GM12878 (cell line): ENCODE measurements at regions not wholly inside any gene's neighbourhood (a gene's known extent, or its start where the extent isn't known, plus 50 kb on each side); places are given as distances from the start of the nearest gene placed in this dataset.

Experiments used
- ATAC-seq: fragments of 200-7000 bp; cut with Tn5 transposase; 3 replicates; pipeline ENCODE4 v1.9.1; 2020; ENCODE audit warnings: mild to moderate bottlenecking, moderate library complexity
- BruUV-seq: library from RNA; stranded (reverse); fragments of 400-500 nt; replicated peaks from 2 replicates; lab custom pipeline; 2021; lab: Mats Ljungman, UMichigan
- CTCF ChIA-PET: fragments of 300-600 bp; sonication (Branson Sonifier 250); formaldehyde crosslinking; extraction: SDS; loops from one replicate; lab custom pipeline; 2021; ENCODE audit warnings: inconsistent platforms; lab: Yijun Ruan, JAX
- POLR2A ChIA-PET: fragments of 350-600 bp; formaldehyde crosslinking; extraction: SDS; loops from one replicate; lab custom pipeline; 2021; ENCODE audit warnings: inconsistent platforms; lab: Charles Lee
- RAD21 ChIA-PET: fragments of 300-600 bp; sonication (Branson Sonifier 250); formaldehyde crosslinking; loops from one replicate; lab custom pipeline; 2023; ENCODE audit warnings: antibody characterized with exemption; ENCODE audit not compliant: unreplicated experiment; lab: Charles Lee
- SMC1A ChIA-PET: fragments of 300-600 bp; sonication (Branson Sonifier 250); formaldehyde crosslinking; loops from one replicate; lab custom pipeline; 2023; ENCODE audit not compliant: unreplicated experiment, uncharacterized antibody; lab: Charles Lee
- DNase-seq: peaks from one replicate; pipeline ENCODE4 v3.0.0-alpha.2; 2011; ENCODE audit warnings: low read depth, low spot score
- FAIRE-seq: peaks from 3 replicates; lab custom pipeline; 2011; peaks lifted over from hg19 to GRCh38; lab: Jason Lieb, UNC
- H2AFZ ChIP-seq: 2 replicates; pipeline ENCODE4 v1.6.0; 2011; ENCODE audit warnings: low read depth, low read length, control low read depth; ENCODE audit not compliant: control insufficient read depth
- H3K27ac ChIP-seq: 2 replicates; pipeline ENCODE4 v1.5.1; 2011; ENCODE audit warnings: control low read depth; ENCODE audit not compliant: control insufficient read depth, insufficient read depth
- H3K27me3 ChIP-seq, 2 experiments: replicated peaks in 1 of 2; 2 replicates each; pipeline versions ENCODE4 v1.6.0 to v1.6.1; 2011; ENCODE audit warnings: low read length in 1 of 2; ENCODE audit not compliant: control insufficient read depth in 2 of 2, insufficient read depth in 2 of 2
- H3K36me3 ChIP-seq, 2 experiments: 2 replicates each; pipeline ENCODE4 v1.5.1; 2011; ENCODE audit warnings: low read length in 1 of 2; ENCODE audit not compliant: control insufficient read depth in 2 of 2, insufficient read depth in 2 of 2
- H3K4me1 ChIP-seq: 2 replicates; pipeline ENCODE4 v1.6.1; 2011; ENCODE audit warnings: mild to moderate bottlenecking, low read length, moderate library complexity, mixed read lengths; ENCODE audit not compliant: control insufficient read depth, insufficient read depth
- H3K4me2 ChIP-seq: 2 replicates; pipeline ENCODE4 v1.6.0; 2011; ENCODE audit warnings: control low read depth; ENCODE audit not compliant: control insufficient read depth, insufficient read depth
- H3K4me3 ChIP-seq: fragments of 200-600 bp; sonication (generic); 2 replicates; pipeline ENCODE4 v1.5.1; 2016
- H3K79me2 ChIP-seq: 2 replicates; pipeline ENCODE4 v1.6.0; 2011; ENCODE audit warnings: low read length; ENCODE audit not compliant: control insufficient read depth, insufficient read depth
- H3K9ac ChIP-seq: 2 replicates; pipeline ENCODE4 v1.8.0; 2011; ENCODE audit warnings: low read length, control low read depth, mixed read lengths; ENCODE audit not compliant: control insufficient read depth, insufficient read depth
- H3K9me3 ChIP-seq: replicated peaks from 3 replicates; pipeline ENCODE4 v1.5.1; 2011; ENCODE audit warnings: mild to moderate bottlenecking, low read length; ENCODE audit not compliant: control insufficient read depth, insufficient read depth
- H4K20me1 ChIP-seq: 2 replicates; pipeline ENCODE4 v1.6.0; 2011; ENCODE audit not compliant: control insufficient read depth, insufficient read depth
- BHLHE40 ChIP-seq, 2 experiments: fragments of 450-650 bp in 1 of 2; IDR thresholded peaks; 2 replicates each; pipeline ENCODE4 v1.6.1; 2011 to 2017; ENCODE audit warnings: low read depth in 2 of 2, borderline replicate concordance in 1 of 2, improper control_type of control experiment in 1 of 2, low read length in 1 of 2, mild to moderate bottlenecking in 1 of 2
- CBFB ChIP-seq: IDR thresholded peaks from 2 replicates; pipeline ENCODE4 v1.6.1; 2016; ENCODE audit warnings: antibody characterized with exemption, low read depth
- CEBPZ ChIP-seq: fragments of 150-350 bp; IDR thresholded peaks from 2 replicates; pipeline ENCODE4 v1.6.1; 2016; ENCODE audit warnings: low read depth, low read length
- EP300 ChIP-seq, 2 experiments: fragments of 150-350 bp in 1 of 2; IDR thresholded peaks; 2 replicates each; pipeline ENCODE4 v1.6.1; 2011 to 2012; ENCODE audit warnings: low read depth in 2 of 2, low read length in 2 of 2, borderline replicate concordance in 1 of 2, improper control_type of control experiment in 1 of 2, inconsistent platforms in 1 of 2; ENCODE audit not compliant: control insufficient read depth in 1 of 2
- FOS ChIP-seq: IDR thresholded peaks from 3 replicates; pipeline ENCODE4 v1.6.1; 2011; ENCODE audit warnings: borderline replicate concordance; ENCODE audit not compliant: insufficient read length; ENCODE audit errors: extremely low read depth
- PKNOX1 ChIP-seq: fragments of 450-650 bp; IDR thresholded peaks from 2 replicates; pipeline ENCODE4 v1.6.1; 2016; ENCODE audit warnings: mild to moderate bottlenecking
- POU2F2 ChIP-seq: IDR thresholded peaks from 3 replicates; pipeline ENCODE4 v1.6.1; 2011; ENCODE audit warnings: low read depth, mild to moderate bottlenecking, low read length, borderline replicate concordance
- RBBP5 ChIP-seq: fragments of 200-600 bp; sonication (generic); conservative IDR thresholded peaks from 2 replicates; pipeline ENCODE4 v1.6.1; 2016
- SMARCA5 ChIP-seq: fragments of 450-650 bp; IDR thresholded peaks from 2 replicates; pipeline ENCODE4 v1.6.1; 2017; ENCODE audit warnings: mild to moderate bottlenecking
- TBL1XR1 ChIP-seq: IDR thresholded peaks from 2 replicates; pipeline ENCODE4 v1.6.1; 2012; ENCODE audit warnings: low read depth, low read length, improper control_type of control experiment
- WGBS: methylation state at CpG from one replicate; pipeline ENCODE4 v1.1.6; 2016; ENCODE audit warnings: low lambda C conversion rate; ENCODE audit not compliant: insufficient replicate concordance, insufficient coverage; ENCODE audit errors: missing lambda C conversion rate; 5-methylcytosine and 5-hydroxymethylcytosine counted together
- in situ Hi-C: fragments of 300-500 bp; cut with MboI; formaldehyde crosslinking; loops from 9 replicates; pipeline ENCODE4 v1.14.3; 2018; ENCODE audit warnings: mixed read lengths
- intact Hi-C: fragments of 100-400 bp; cut with micrococcal nuclease; formaldehyde crosslinking; loops from one replicate; pipeline ENCODE4 v1.14.2; 2022; ENCODE audit not compliant: unreplicated experiment

GRCh38 chr7:114073701-114074100 lies 154.9 kb upstream of the PPP1R3A start:
- no peak for DNase-seq
- Histone ChIP-seq H3K27me3 (no peaks in the 10 kb centered on the region), H3K4me3 (no peak overlapping the region), H4K20me1 (no peaks in the 10 kb centered on the region), H3K4me2 (no peak overlapping the region), H3K9me3 (no peaks in the 10 kb centered on the region), H3K36me3 (no peaks in the 10 kb centered on the region), H3K27ac (no peak overlapping the region), H2AFZ (no peak overlapping the region), H3K9ac (no peak overlapping the region), H3K4me1 (no peaks in the 10 kb centered on the region), H3K79me2 (no peaks in the 10 kb centered on the region)
- no TSS peak for BruUV-seq
- CTCF ChIA-PET = interaction anchor here (0.9 kb wide), 1 partner anchor 47 kb away, joined by 4 read pairs; no protein-coding TSS in a partner anchor
- POLR2A ChIA-PET = no interaction called here
- RAD21 ChIA-PET = no interaction called here
- SMC1A ChIA-PET = interaction anchor here (0.9 kb wide), 1 partner anchor 237 kb away, joined by 3 read pairs; no protein-coding TSS in a partner anchor
- WGBS = 3% methylated on average over 2 of the region's 2 CpGs
- intact Hi-C loops (no loop called here), in situ Hi-C loops (no loop called here)
- TF ChIP-seq PKNOX1 (no peak), RBBP5 (no peak), BHLHE40 (IDR thresholded peaks at IDR 0.05; ENCODE audit: borderline replicate concordance in 1 of 2, low read depth in 2 of 2, low read length in 1 of 2) (no peak), TBL1XR1 (no peak), FOS (no peak), CBFB (no peak)
- no peak for ATAC-seq
- no peak for FAIRE-seq

- no peak for FAIRE-seq
- Histone ChIP-seq H4K20me1 (no peaks in the 10 kb centered on the region), H2AFZ (no peak overlapping the region), H3K4me3 (no peak overlapping the region), H3K9ac (no peak overlapping the region), H3K27ac (no peak overlapping the region), H3K9me3 (no peaks in the 10 kb centered on the region), H3K27me3 (no peaks in the 10 kb centered on the region), H3K36me3 (no peaks in the 10 kb centered on the region), H3K4me2 (no peak overlapping the region), H3K4me1 (no peaks in the 10 kb centered on the region), H3K79me2 (no peaks in the 10 kb centered on the region)
- intact Hi-C loops (no loop called here), in situ Hi-C loops (no loop called here)
- no TSS peak for BruUV-seq
- TF ChIP-seq PKNOX1 (no peak), SMARCA5 (no peak), EP300 (IDR thresholded peaks at IDR 0.05; ENCODE audit: borderline replicate concordance in 1 of 2, control insufficient read depth in 1 of 2, low read depth in 2 of 2, low read length in 2 of 2) (no peak), CEBPZ (no peak), POU2F2 (no peak)
- no peak for ATAC-seq
- SMC1A ChIA-PET = no interaction called here
- DNase-seq = no peak
- CTCF ChIA-PET = no interaction called here
- POLR2A ChIA-PET = no interaction called here
- RAD21 ChIA-PET = no interaction called here
Observed at GRCh38 chr7:114070246-114070645, 151.4 kb upstream of the PPP1R3A start.
